Progenitor cell of endocrine pancreas (in vitro differentiated cells): ENCODE measurements at regions not wholly inside any gene's neighbourhood (a gene's known extent, or its start where the extent isn't known, plus 50 kb on each side); places are given as distances from the start of the nearest gene placed in this dataset.

Source experiments
- DNase-seq: peaks from one replicate; pipeline ENCODE4 v3.0.0; 2021; ENCODE audit warnings: low spot score; ENCODE audit not compliant: unreplicated experiment
- H3K27ac Mint-ChIP-seq: 2 replicates; pipeline ENCODE4 v1.8.0; 2021; ENCODE audit warnings: mild to moderate bottlenecking, moderate library complexity, mixed read lengths
- H3K27me3 Mint-ChIP-seq: 2 replicates; pipeline ENCODE4 v1.8.0; 2021; ENCODE audit warnings: mixed read lengths
- H3K36me3 Mint-ChIP-seq: 2 replicates; pipeline ENCODE4 v1.8.0; 2022; ENCODE audit warnings: mixed read lengths; ENCODE audit not compliant: insufficient read depth
- H3K4me1 Mint-ChIP-seq: 2 replicates; pipeline ENCODE4 v1.8.0; 2021; ENCODE audit warnings: low read depth, mixed read lengths
- H3K4me3 Mint-ChIP-seq: 2 replicates; pipeline ENCODE4 v1.8.0; 2021; ENCODE audit warnings: low read depth, mild to moderate bottlenecking, moderate library complexity, mixed read lengths
- H3K9me3 Mint-ChIP-seq: 2 replicates; pipeline ENCODE4 v1.8.0; 2021; ENCODE audit warnings: low read depth, mixed read lengths
- CTCF ChIP-seq: fragments of 200-600 bp; sonication (generic); IDR thresholded peaks from one replicate; pipeline ENCODE4 v1.5.0; 2021; ENCODE audit warnings: antibody characterized with exemption, mild to moderate bottlenecking; ENCODE audit not compliant: unreplicated experiment

- Mint-ChIP-seq H3K27me3 (peaks cover 10% of the 10 kb centered on the region), H3K9me3 (no peaks in the 10 kb centered on the region), H3K4me3 (no peak overlapping the region), H3K4me1 (peaks cover 16% of the 10 kb centered on the region), H3K36me3 (no peaks in the 10 kb centered on the region), H3K27ac (no peak overlapping the region)
- TF ChIP-seq CTCF, result no peak
- DNase-seq, result no peak
Observed at GRCh38 chr3:72160351-72160750, 375.4 kb upstream of the PROK2 start.

- Mint-ChIP-seq H3K27ac (no peak overlapping the region), H3K36me3 (no peaks in the 10 kb centered on the region), H3K9me3 (no peaks in the 10 kb centered on the region), H3K27me3 (peaks cover 10% of the 10 kb centered on the region), H3K4me1 (peaks cover 21% of the 10 kb centered on the region), H3K4me3 (no peak overlapping the region)
- no peak for DNase-seq
- TF ChIP-seq CTCF, result no peak
Observed at GRCh38 chr3:72159487-72159886, 374.5 kb upstream of the PROK2 start.

- DNase-seq, result no peak
- no peaks in the 10 kb centered on the region for H3K36me3 Mint-ChIP-seq
- no peak overlapping the region for H3K4me3 Mint-ChIP-seq
- TF ChIP-seq CTCF, result no peak
- H3K9me3 Mint-ChIP-seq, result no peaks in the 10 kb centered on the region
- H3K4me1 Mint-ChIP-seq, result peaks cover 21% of the 10 kb centered on the region
- H3K27me3 Mint-ChIP-seq, result peaks cover 10% of the 10 kb centered on the region
- H3K27ac Mint-ChIP-seq, result no peak overlapping the region
Observed at GRCh38 chr3:72158639-72159326, 373.8 kb upstream of the PROK2 start.

- Mint-ChIP-seq H3K27me3 (peaks cover 10% of the 10 kb centered on the region), H3K4me1 (peaks cover 24% of the 10 kb centered on the region), H3K4me3 (no peak overlapping the region), H3K27ac (no peak overlapping the region), H3K36me3 (no peaks in the 10 kb centered on the region), H3K9me3 (no peaks in the 10 kb centered on the region)
- TF ChIP-seq CTCF, result no peak
- no peak for DNase-seq
Observed at GRCh38 chr3:72157748-72158638, 373.0 kb upstream of the PROK2 start.

GRCh38 chr3:72155391-72156064 is 370.6 kb upstream of the PROK2 start:
- H3K27ac Mint-ChIP-seq, result peak overlapping the region; percentile 91
- no peak overlapping the region for H3K4me3 Mint-ChIP-seq
- peaks cover 37% of the 10 kb centered on the region for H3K4me1 Mint-ChIP-seq
- no peaks in the 10 kb centered on the region for H3K9me3 Mint-ChIP-seq
- H3K27me3 Mint-ChIP-seq, result peaks cover 10% of the 10 kb centered on the region
- no peaks in the 10 kb centered on the region for H3K36me3 Mint-ChIP-seq
- no peak for DNase-seq
- no peak for TF ChIP-seq CTCF
